A549 (cell line): ENCODE measurements at regions not wholly inside any gene's neighbourhood (a gene's known extent, or its start where the extent isn't known, plus 50 kb on each side); places are given as distances from the start of the nearest gene placed in this dataset.

Experiments used
- ATAC-seq, 2 experiments: fragments of 200-7000 bp in 1 of 2; fragments of >200 bp in 1 of 2; cut with Nextera tagmentation in 1 of 2; cut with Tn5 transposase in 1 of 2; 3 replicates each; pipeline versions ENCODE4 v1.8.0 to v1.9.1; 2018 to 2020; ENCODE audit warnings: mild to moderate bottlenecking in 1 of 2, moderate library complexity in 1 of 2
- CTCF ChIA-PET: fragments of 300-600 bp; sonication (Branson Sonifier 250); formaldehyde crosslinking; extraction: SDS; loops from one replicate; lab custom pipeline; 2021; ENCODE audit warnings: antibody characterized with exemption, inconsistent platforms; lab: Yijun Ruan, JAX
- POLR2A ChIA-PET: fragments of 350-600 bp; formaldehyde crosslinking; extraction: SDS; loops from one replicate; lab custom pipeline; 2021; ENCODE audit warnings: antibody characterized with exemption, inconsistent platforms; lab: Yijun Ruan, JAX
- DNase-seq, 2 experiments: peaks; one replicate each; pipeline versions ENCODE4 v3.0.0 to v3.0.0-alpha.2; 2011 to 2016; ENCODE audit warnings: low read depth in 1 of 2, low spot score in 1 of 2
- FAIRE-seq: peaks from 2 replicates; lab custom pipeline; 2011; peaks lifted over from hg19 to GRCh38; lab: Jason Lieb, UNC
- H3K27ac ChIP-seq, 2 experiments: fragments of >200 bp; sonication (Bioruptor Twin); formaldehyde crosslinking; 3 replicates each; pipeline ENCODE4 v1.5.1; 2016 to 2017
- H3K4me1 ChIP-seq: fragments of >200 bp; sonication (Bioruptor Twin); formaldehyde crosslinking; 3 replicates; pipeline ENCODE4 v1.6.1; 2016
- H3K4me2 ChIP-seq: fragments of >200 bp; sonication (Bioruptor Twin); formaldehyde crosslinking; 3 replicates; pipeline ENCODE4 v1.6.1; 2016
- H3K4me3 ChIP-seq: fragments of >200 bp; sonication (Bioruptor Twin); formaldehyde crosslinking; 3 replicates; pipeline ENCODE4 v1.5.1; 2016
- H3K9me3 ChIP-seq: fragments of >200 bp; sonication (Bioruptor Twin); formaldehyde crosslinking; 3 replicates; pipeline ENCODE4 v1.6.1; 2016
- ATOH8 ChIP-seq: fragments of 250-450 bp; sonication (Bioruptor Pico); IDR thresholded peaks from 2 replicates; pipeline ENCODE4 v1.5.0; 2020; ENCODE audit warnings: low read depth, mild to moderate bottlenecking, moderate library complexity
- CBX2 ChIP-seq: fragments of 200-600 bp; sonication (generic); IDR thresholded peaks from 2 replicates; pipeline ENCODE4 v1.6.1; 2016; ENCODE audit warnings: low read depth, mild to moderate bottlenecking, borderline replicate concordance
- CTCF ChIP-seq: fragments of >200 bp; sonication (Bioruptor Twin); formaldehyde crosslinking; IDR thresholded peaks from 3 replicates; pipeline ENCODE4 v1.5.1; 2016
- E2F6 ChIP-seq: IDR thresholded peaks from 2 replicates; pipeline ENCODE4 v1.6.1; 2012; ENCODE audit warnings: low read depth, borderline replicate concordance
- HDAC2 ChIP-seq: fragments of 200-600 bp; sonication (generic); IDR thresholded peaks from 2 replicates; pipeline ENCODE4 v1.6.1; 2016
- HOXB13 ChIP-seq: fragments of 250-450 bp; sonication (Bioruptor Pico); IDR thresholded peaks from 2 replicates; pipeline ENCODE4 v1.5.0; 2020; ENCODE audit warnings: low read depth, mild to moderate bottlenecking, moderate library complexity
- HOXB5 ChIP-seq: fragments of 250-450 bp; sonication (Bioruptor Pico); IDR thresholded peaks from 2 replicates; pipeline ENCODE4 v1.5.0; 2020; ENCODE audit warnings: mild to moderate bottlenecking, moderate library complexity
- JUNB ChIP-seq: fragments of >200 bp; sonication (Bioruptor Twin); formaldehyde crosslinking; IDR thresholded peaks from 2 replicates; pipeline ENCODE4 v1.6.1; 2016
- KDM5A ChIP-seq: fragments of 200-600 bp; sonication (generic); IDR thresholded peaks from 2 replicates; pipeline ENCODE4 v1.6.1; 2016; ENCODE audit warnings: antibody characterized with exemption, mild to moderate bottlenecking
- MAFK ChIP-seq: fragments of 450-650 bp; IDR thresholded peaks from 2 replicates; pipeline ENCODE4 v1.6.1; 2014; ENCODE audit not compliant: partially characterized antibody
- MYC ChIP-seq: IDR thresholded peaks from 2 replicates; pipeline ENCODE4 v1.6.1; 2012; ENCODE audit warnings: mild to moderate bottlenecking, inconsistent platforms, low read length, improper control_type of control experiment, borderline replicate concordance
- NFE2L2 ChIP-seq: fragments of 150-350 bp; conservative IDR thresholded peaks from 2 replicates; pipeline ENCODE4 v1.6.1; 2014; ENCODE audit warnings: low read length
- RARB ChIP-seq: fragments of 250-450 bp; sonication (Bioruptor Pico); IDR thresholded peaks from 2 replicates; pipeline ENCODE4 v1.8.0; 2021; ENCODE audit warnings: mild to moderate bottlenecking, moderate library complexity
- RCOR1 ChIP-seq: fragments of 150-350 bp; IDR thresholded peaks from 2 replicates; pipeline ENCODE4 v1.6.1; 2014; ENCODE audit warnings: antibody characterized with exemption, low read length, low read depth
- RFX5 ChIP-seq: fragments of 450-650 bp; IDR thresholded peaks from 2 replicates; pipeline ENCODE4 v1.7.1; 2014; ENCODE audit warnings: antibody characterized with exemption, mild to moderate bottlenecking, moderate library complexity
- TP53 ChIP-seq: fragments of 250-450 bp; sonication (Bioruptor Pico); IDR thresholded peaks from 2 replicates; pipeline ENCODE4 v1.5.0; 2021; ENCODE audit warnings: mild to moderate bottlenecking, moderate library complexity
- USF2 ChIP-seq: fragments of 450-650 bp; IDR thresholded peaks from 2 replicates; pipeline ENCODE4 v1.6.1; 2014; ENCODE audit warnings: antibody characterized with exemption
- ZSCAN20 ChIP-seq: fragments of 250-450 bp; sonication (Bioruptor Pico); IDR thresholded peaks from 2 replicates; pipeline ENCODE4 v1.8.0; 2022; ENCODE audit warnings: mild to moderate bottlenecking, moderate library complexity
- WGBS: methylation state at CpG from one replicate; pipeline ENCODE4 v1.1.6; 2017; ENCODE audit errors: missing lambda C conversion rate; 5-methylcytosine and 5-hydroxymethylcytosine counted together

- H3K4me3 ChIP-seq: no peak overlapping the region
- H3K4me1 ChIP-seq: no peaks in the 10 kb centered on the region
- CTCF ChIA-PET: no interaction called here
- no peak for DNase-seq
- no peak for TF ChIP-seq KDM5A
- no peak for TF ChIP-seq TP53 (CRISPR knock-in tag)
- no peak for TF ChIP-seq ZSCAN20
- no peak for TF ChIP-seq CBX2
- TF ChIP-seq E2F6: no peak
- no peak for TF ChIP-seq NFE2L2
- TF ChIP-seq JUNB: no peak
- TF ChIP-seq, all 56 proteins: peak for 0
- FAIRE-seq: no peak
- peaks cover 11% of the 10 kb centered on the region; the same call in 2 of the 3 replicates for H3K9me3 ChIP-seq
- ATAC-seq: no peak
- POLR2A ChIA-PET: no interaction called here
- no peak overlapping the region for H3K27ac ChIP-seq
- WGBS: 77% methylated on average over 3 of the region's 3 CpGs
- H3K4me2 ChIP-seq: no peak overlapping the region
These were observed 62.1 kb upstream of the TCF7L2 start for GRCh38 chr10:112887968-112888367.

- no peak overlapping the region for H3K4me2 ChIP-seq
- no peak for TF ChIP-seq RCOR1
- no peak for TF ChIP-seq HDAC2
- no peak for TF ChIP-seq MAFK
- TF ChIP-seq, all 56 proteins: peak for 0
- no peaks in the 10 kb centered on the region for H3K9me3 ChIP-seq
- ChIA-PET CTCF (no interaction called here), POLR2A (no interaction called here)
- peaks cover 20% of the 10 kb centered on the region for H3K4me1 ChIP-seq
- no peak overlapping the region for H3K4me3 ChIP-seq
- FAIRE-seq (no peak), DNase-seq (no peak), ATAC-seq (no peak)
- H3K27ac ChIP-seq: no peak overlapping the region
- 93% methylated on average over 4 of the region's 4 CpGs for WGBS
These were observed 54.8 kb upstream of the TCF7L2 start for GRCh38 chr10:112895292-112895691.

GRCh38 chr10:112896273-112896672 is 53.8 kb upstream of the TCF7L2 start:
- FAIRE-seq (peak; percentile 13), ATAC-seq (no peak)
- no peak overlapping the region for H3K4me2 ChIP-seq

More at GRCh38 chr10:112896273-112896672, 53.8 kb upstream of the TCF7L2 start:
- POLR2A ChIA-PET: no interaction called here
- peak overlapping the region in 1 of 2 experiments; percentile 34; a peak in 2 of 6 replicates for H3K27ac ChIP-seq
- H3K4me3 ChIP-seq: no peak overlapping the region
- 89% methylated on average over 3 of the region's 3 CpGs for WGBS
- H3K9me3 ChIP-seq: no peaks in the 10 kb centered on the region
- CTCF ChIA-PET: interaction anchor here (0.5 kb wide), 2 partner anchors 147 to 189 kb away, joined by 3 to 5 read pairs; no protein-coding TSS in a partner anchor
- TF ChIP-seq CTCF: no peak
- no peak for TF ChIP-seq ATOH8
- no peak for TF ChIP-seq USF2
- TF ChIP-seq RARB (CRISPR knock-in tag): no peak
- no peak for TF ChIP-seq HOXB13 (CRISPR knock-in tag)
- TF ChIP-seq RFX5: no peak
- TF ChIP-seq MYC: no peak
- TF ChIP-seq E2F6: no peak
- TF ChIP-seq HOXB5: no peak
- no peak for DNase-seq
- H3K4me1 ChIP-seq: peaks cover 23% of the 10 kb centered on the region
